RWPE2 (cell line): ENCODE measurements at regions not wholly inside any gene's neighbourhood (a gene's known extent, or its start where the extent isn't known, plus 50 kb on each side); places are given as distances from the start of the nearest gene placed in this dataset.
"Not testable (repeated sequence)": the region's sequence is repeated elsewhere in the genome, so short reads cannot be mapped to it uniquely, and the experiment has no call there.

Source experiments
- ATAC-seq: fragments of 200-7000 bp; cut with Tn5 transposase; 3 replicates; pipeline ENCODE4 v1.9.1; 2021; ENCODE audit warnings: low read depth
- DNase-seq: peaks from one replicate; pipeline ENCODE4 v3.0.0-alpha.2; 2020; ENCODE audit warnings: low spot score
- H3K27ac ChIP-seq: fragments of 450-650 bp; 2 replicates; pipeline ENCODE4 v1.5.1; 2017; ENCODE audit warnings: mild to moderate bottlenecking; ENCODE audit not compliant: poor library complexity, severe bottlenecking
- H3K27me3 ChIP-seq: fragments of 250-450 bp; sonication (Bioruptor Pico); 2 replicates; pipeline ENCODE4 v1.5.1; 2021; ENCODE audit warnings: mild to moderate bottlenecking, moderate library complexity; ENCODE audit not compliant: insufficient read depth, poor library complexity, severe bottlenecking
- H3K36me3 ChIP-seq: fragments of 250-450 bp; sonication (Bioruptor Pico); 2 replicates; pipeline ENCODE4 v1.5.1; 2020; ENCODE audit warnings: low read depth, mild to moderate bottlenecking, moderate library complexity
- H3K4me1 ChIP-seq: fragments of 250-450 bp; sonication (Bioruptor Pico); 2 replicates; pipeline ENCODE4 v1.5.1; 2021; ENCODE audit warnings: mild to moderate bottlenecking, moderate library complexity; ENCODE audit not compliant: insufficient read depth, poor library complexity, severe bottlenecking
- H3K4me3 ChIP-seq: fragments of 250-450 bp; sonication (Bioruptor Pico); 2 replicates; pipeline ENCODE4 v1.5.1; 2021; ENCODE audit warnings: mild to moderate bottlenecking, moderate library complexity; ENCODE audit not compliant: severe bottlenecking
- H3K9me3 ChIP-seq: fragments of 250-450 bp; sonication (Bioruptor Pico); 2 replicates; pipeline ENCODE4 v1.5.1; 2021; ENCODE audit warnings: mild to moderate bottlenecking, moderate library complexity; ENCODE audit not compliant: severe bottlenecking
- CTCF ChIP-seq: fragments of 450-650 bp; IDR thresholded peaks from one replicate; pipeline ENCODE4 v1.5.1; 2017; ENCODE audit warnings: mild to moderate bottlenecking, moderate library complexity; ENCODE audit not compliant: poor library complexity, severe bottlenecking

GRCh38 chr6:131336596-131336995 lies 201.3 kb downstream of the AKAP7 start:
- Histone ChIP-seq H3K9me3 (no peaks in the 10 kb centered on the region), H3K4me1 (no peaks in the 10 kb centered on the region), H3K4me3 (no peak overlapping the region), H3K36me3 (no peaks in the 10 kb centered on the region), H3K27ac (no peak overlapping the region), H3K27me3 (peaks cover 10% of the 10 kb centered on the region)
- DNase-seq (no peak), ATAC-seq (no peak)
- no peak for TF ChIP-seq CTCF

GRCh38 chr6:131346896-131347295 lies 211.6 kb downstream of the AKAP7 start:
- H3K27ac ChIP-seq, H3K4me3 ChIP-seq, ATAC-seq, H3K9me3 ChIP-seq, DNase-seq, H3K4me1 ChIP-seq, H3K27me3 ChIP-seq, H3K36me3 ChIP-seq: not testable (repeated sequence)

GRCh38 chr6:131348572-131348971 lies 213.3 kb downstream of the AKAP7 start:
- Histone ChIP-seq H3K4me3 (no peak overlapping the region), H3K27me3 (no peaks in the 10 kb centered on the region), H3K27ac (no peak overlapping the region), H3K36me3 (no peaks in the 10 kb centered on the region), H3K4me1 (no peaks in the 10 kb centered on the region), H3K9me3 (no peaks in the 10 kb centered on the region)
- no peak for TF ChIP-seq CTCF
- ATAC-seq (no peak), DNase-seq (no peak)

GRCh38 chr6:131349199-131349598 lies 213.9 kb downstream of the AKAP7 start:
- Histone ChIP-seq H3K27me3 (no peaks in the 10 kb centered on the region), H3K4me1 (no peaks in the 10 kb centered on the region), H3K4me3 (no peak overlapping the region), H3K27ac (no peak overlapping the region), H3K9me3 (no peaks in the 10 kb centered on the region), H3K36me3 (no peaks in the 10 kb centered on the region)
- ATAC-seq = no peak
- TF ChIP-seq CTCF = no peak
- no peak for DNase-seq

- Histone ChIP-seq H3K4me1 (no peaks in the 10 kb centered on the region), H3K9me3 (no peaks in the 10 kb centered on the region), H3K27me3 (no peaks in the 10 kb centered on the region), H3K36me3 (no peaks in the 10 kb centered on the region), H3K27ac (no peak overlapping the region), H3K4me3 (no peak overlapping the region)
- DNase-seq (no peak), ATAC-seq (no peak)
- TF ChIP-seq CTCF = no peak
Observed at GRCh38 chr6:131353106-131353505, 217.8 kb downstream of the AKAP7 start.
